GM19351 (cell line): ENCODE measurements at regions not wholly inside any gene's neighbourhood (a gene's known extent, or its start where the extent isn't known, plus 50 kb on each side); places are given as distances from the start of the nearest gene placed in this dataset.
"Not testable (repeated sequence)": the region's sequence is repeated elsewhere in the genome, so short reads cannot be mapped to it uniquely, and the experiment has no call there.

Source experiments
- ATAC-seq: cut with Tn5 transposase; IDR thresholded peaks from one replicate; pipeline ENCODE4 v1.9.1; 2021; ENCODE audit warnings: mild to moderate bottlenecking, moderate library complexity; ENCODE audit not compliant: unreplicated experiment

DNA sequence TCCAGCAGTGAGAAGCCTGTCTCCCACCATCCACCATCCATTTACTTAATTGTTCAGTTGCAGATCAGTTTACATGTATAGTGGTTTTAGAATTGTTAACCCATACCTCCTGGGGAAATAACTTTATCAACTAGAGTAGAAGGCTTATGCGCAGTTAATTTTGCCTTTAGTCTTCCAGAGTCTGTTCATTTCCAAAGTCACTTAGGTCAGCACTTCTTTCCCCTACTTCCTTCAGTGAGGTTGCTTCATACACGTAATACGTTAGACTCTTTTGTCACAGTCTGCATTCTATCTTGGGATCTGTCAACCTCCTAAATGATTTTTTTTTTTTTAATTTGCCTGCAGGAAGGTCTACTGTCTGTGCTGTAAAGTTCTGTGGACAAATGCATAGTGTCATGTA is 495.6 kb upstream of the ISX start:
- no peak for ATAC-seq

DNA sequence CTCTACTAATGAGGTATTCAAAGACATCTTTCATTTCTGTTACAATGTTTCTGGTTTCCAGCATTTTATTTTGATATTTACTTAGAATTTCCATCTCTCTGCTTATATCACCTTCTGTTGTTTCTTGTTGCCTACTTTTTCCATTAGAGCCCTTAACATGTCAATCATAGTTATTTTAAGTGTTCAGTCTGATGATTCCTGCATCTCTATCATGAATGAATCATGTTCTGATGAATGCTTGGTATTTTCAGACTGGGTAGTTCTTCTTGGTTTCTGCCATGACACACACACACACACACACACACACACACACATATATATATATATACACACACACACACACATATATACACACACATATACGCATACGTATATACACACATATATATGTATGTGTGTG is 486.4 kb upstream of the ISX start:
- no peak for ATAC-seq

DNA sequence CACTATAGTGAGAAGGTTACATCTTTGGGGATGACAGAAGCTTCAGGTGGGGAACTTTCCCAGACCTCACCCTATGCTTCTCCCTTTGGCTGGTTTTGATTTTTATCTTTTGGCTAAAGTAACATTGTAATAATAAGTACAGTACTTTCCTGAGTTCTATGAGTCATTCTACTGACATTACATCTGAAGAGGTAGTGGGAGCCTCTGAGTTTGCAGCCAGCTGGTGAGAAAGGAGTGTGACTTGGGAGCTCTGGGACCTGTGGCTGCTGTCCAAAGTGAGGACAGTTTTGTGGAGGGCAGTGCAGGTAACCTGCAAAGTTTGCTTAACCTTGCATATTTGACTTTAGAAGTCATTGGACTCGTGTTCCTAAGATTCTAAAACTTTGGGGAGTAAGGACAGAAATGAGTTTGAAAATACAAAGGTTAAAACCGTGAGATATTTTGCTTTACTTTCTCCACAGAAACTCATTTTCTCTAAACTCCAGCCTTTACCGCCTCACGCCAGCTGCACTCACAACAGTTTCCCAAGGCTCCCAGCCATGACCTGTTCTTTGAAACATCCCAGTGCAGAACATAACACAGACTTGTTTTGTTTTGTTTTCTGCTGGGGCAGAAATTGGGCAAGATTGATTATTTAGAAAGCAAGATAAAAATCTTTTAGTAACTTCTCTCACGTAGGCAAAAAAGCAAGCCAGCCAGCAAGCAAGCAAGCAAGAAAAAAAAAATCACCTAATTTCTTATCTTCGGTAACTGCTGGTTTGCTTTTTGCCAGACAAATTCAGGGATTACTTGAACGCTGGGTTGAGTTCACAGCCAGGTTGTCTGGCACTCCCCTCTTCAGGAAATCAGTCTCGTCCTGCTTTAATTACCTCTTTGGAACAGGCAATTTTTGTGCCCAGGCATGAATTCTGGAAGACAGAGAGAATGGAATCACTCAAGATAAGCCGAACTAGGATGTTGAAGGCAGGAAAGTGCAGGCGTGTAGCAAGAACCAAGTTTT is 478.3 kb upstream of the ISX start:
- ATAC-seq: no peak

DNA sequence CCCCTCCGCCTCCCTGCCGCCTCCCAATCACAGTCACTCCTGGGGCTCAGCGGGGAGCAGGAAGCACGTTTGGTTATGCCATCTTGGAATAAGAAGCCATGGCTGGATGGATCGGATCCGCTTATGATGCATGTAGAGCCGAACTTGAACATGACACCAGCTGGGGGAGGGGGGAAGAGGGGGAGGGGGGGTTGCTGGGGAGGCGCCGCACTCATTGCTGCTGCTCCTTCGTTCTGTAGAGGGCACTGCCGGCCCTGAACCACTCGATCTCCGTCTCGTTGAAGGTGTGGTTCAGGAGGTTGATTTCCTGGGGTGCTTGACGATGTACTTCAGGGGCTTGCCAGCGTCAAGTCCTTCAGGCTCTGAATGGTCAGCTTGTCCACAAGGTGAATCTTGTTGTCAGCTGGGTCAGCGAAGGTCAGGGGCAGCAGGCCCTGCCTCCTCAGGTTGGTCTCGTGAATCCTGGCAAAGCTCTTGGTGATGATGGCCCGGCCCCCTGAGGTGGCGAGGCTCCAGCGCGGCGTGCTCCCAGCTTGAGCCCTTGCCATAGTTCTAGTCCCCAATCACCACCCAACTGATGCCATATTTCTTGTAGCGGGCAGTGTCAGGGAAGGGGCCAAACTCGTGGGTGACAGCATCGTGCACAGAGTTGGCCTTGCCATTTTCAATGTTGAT is 476.9 kb upstream of the ISX start:
- no peak for ATAC-seq

DNA sequence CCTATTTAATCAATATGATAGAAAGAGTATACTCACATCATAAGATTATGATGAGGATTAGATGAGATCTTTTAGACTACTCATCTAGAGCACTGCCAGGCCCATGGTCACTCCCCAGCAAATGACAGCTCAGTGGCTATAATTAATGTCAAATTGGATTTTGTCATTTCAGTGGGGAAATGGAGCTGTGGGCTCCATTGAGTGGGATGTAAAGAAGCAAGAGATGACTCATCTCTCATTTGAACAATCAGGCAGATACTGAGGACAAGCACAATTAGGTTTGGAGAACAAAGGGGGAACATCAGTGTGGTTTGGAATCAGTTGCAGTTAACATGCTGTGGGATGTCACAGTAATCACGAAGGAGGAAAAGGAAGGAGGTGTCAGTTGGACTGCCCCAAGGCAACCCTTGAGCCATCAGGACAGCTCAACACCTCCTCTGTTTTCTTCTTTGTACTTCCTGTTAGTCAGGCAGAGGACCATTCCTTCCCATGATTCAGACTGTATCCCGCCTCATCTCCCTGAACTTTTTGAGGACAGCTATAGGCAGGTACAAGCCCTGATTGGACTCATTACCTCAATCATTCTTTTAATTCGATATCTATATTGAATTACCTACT is 473.7 kb upstream of the ISX start:
- ATAC-seq: no peak

DNA sequence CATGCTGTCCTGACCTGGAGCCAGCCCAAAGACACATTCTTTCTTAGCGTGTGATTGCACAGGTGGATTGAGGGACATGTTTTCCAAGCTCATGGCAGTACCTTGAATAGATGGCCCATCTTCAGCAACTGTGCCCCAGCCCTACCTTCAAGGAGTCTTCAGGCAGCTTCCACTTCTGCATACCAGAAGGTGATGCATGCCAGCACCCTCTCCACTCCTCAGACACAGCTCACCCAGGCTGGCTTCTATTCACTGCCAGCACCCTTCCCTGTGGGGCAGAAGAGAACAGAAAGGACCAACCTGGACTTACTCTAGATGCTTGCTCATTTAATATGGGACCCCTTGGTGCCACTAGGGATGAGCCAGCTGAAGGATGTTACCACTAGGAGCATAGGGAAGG is 466.4 kb upstream of the ISX start:
- no peak for ATAC-seq

DNA sequence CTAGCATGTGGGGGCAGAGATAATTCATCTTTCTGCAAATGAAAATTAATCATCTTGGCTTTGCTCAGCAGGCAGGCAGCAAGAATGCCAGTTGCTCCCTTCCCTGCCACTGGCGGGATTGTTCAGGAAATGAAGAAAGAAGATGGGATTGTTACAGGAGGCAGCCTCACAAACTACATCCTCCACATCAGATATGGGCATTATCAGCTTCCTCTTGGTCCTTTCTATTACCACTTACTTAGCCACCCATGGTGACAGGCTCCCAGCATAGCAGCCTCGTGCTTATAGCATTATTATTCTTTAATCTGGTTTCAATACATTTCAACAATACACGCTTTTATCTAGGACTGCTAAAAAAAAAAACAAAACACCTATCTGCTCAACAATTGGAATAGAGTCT is 461.6 kb upstream of the ISX start:
- ATAC-seq: no peak

DNA sequence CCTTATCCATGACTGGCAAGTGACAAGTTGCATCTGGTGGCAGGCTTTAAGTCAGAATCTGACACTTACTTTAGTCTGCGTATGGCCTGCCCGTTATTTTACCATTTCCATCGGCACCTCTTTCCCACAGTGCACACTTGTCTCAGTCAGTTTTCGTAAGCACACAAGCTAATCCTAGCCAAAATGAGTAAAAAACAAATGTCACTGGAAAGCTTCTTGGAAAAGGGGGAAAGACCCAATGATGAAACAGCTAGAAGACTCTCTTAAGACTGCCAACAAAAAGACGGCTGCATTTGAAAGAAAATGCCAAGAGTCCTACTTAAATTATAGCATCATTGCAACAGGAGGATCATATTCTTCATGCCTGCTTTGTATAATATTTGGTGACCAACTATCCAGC is 457.9 kb upstream of the ISX start:
- ATAC-seq: no peak

DNA sequence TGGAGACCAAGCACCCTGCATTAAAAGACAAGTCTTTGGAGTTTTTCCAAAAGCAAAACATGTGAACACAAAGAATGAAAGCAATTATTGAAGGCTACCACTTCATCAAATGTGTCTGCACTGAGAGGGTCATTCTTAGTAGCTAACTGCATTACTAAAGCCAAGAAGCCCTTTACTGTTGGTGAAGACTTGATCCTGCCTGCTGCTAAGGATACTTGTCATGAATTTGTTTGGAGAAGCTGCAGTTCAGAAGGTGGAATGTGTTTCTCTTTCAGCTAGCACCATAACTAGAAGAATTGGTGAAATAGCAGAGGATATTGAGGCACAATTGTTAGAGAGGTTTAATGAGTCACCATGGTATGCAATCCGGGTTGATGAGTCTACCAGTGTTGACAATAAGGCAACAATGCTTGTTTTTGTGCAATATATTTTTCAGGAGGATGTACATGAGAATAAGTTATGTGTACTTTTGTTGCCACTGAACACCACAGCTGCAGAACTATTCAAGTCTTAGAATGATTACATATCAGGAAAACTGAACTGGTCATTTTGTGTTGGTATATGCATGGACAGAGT is 457.3 kb upstream of the ISX start:
- no peak for ATAC-seq

DNA sequence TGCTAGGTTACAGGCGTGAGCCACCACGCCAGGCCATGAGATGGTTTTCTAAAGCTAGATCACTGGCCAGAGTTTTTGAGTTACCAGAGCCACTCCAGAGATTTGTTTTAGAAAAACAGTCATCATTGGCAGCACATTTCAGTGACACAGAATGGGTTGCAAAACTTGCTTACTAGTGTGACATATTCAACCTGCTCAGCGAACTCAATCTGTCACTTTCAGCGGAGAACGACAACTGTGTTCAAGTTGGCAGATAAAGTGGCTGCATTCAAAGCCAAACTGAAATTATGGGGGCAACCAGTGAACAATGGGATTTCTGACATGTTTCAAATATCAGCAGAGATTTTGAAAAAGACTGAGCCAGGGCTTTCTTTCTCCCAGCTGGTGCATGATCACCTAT is 456.3 kb upstream of the ISX start:
- ATAC-seq: no peak

DNA sequence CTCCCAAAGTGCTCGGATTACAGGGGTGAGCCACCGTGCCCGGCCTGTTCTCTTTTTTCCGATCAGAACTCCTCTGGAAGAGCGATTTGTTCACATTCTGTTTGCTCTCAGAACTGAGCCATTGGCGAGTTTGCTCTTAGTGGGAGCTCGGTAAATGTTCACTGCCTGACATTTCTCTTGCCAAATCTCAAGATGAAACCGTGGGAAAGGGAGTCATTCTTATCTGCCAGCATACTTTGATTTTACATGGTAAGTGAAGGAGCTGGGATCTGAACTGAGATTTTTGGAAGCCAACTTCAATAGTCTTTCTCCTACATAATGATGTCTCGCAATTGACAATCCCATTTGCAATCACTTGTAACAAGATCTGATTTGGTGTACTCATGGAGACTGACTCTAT is 445.8 kb upstream of the ISX start:
- ATAC-seq: no peak

DNA sequence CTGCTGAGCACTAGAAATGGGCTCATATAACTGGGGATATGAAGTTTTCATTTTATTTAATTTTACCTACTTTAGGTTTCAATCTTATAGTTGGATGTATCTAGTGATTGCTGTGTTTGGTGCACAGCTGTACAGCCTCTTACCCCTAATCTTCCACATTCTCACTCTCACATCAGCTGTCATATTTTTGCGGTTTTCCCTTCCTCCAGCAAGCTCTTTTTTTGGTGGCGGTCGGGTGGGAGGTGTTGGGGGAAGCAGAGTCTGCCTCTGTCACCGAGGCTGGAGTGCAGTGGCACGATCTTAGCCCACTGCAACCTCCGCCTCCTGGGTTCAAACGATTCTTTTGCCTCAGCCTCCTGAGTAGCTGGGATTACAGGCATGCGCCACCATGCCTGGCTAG is 445.1 kb upstream of the ISX start:
- no peak for ATAC-seq

DNA sequence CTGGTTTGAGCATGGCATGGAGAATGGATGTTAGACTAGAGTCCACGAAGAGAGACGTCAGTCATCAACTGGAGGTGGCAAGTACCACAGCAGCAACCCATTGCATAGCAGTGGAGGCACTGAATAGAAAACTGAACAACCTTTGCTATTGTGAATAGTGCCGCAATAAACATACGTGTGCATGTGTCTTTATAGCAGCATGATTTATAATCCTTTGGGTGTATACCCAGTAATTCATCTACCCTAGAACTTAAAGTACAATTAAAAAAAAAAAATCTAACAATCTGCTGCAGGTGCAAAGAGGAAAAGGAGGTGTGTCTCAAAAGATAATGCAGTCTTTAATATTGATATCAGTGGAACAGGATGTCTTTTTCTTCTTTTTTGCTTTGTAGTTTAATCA is 443.4 kb upstream of the ISX start:
- no peak for ATAC-seq

DNA sequence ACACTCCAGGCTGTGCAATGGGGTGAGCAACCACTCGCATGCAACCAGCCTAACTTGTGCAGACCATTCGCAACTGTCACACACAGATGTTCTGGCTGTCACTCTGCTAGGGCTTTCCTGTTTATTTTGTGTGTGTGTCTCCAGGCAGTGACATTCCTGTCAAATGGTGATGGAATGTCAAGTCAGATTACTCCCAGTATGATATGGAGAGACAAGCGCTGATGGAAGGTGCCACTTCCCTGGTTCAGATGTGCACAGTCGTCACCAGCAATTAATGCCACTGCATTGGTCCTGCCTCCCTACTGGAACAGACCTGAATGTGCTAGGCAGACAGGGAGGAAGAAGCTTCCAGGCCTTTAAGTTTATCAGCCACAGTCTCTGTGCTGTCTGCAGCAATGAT is 442.4 kb upstream of the ISX start:
- ATAC-seq: no peak

DNA sequence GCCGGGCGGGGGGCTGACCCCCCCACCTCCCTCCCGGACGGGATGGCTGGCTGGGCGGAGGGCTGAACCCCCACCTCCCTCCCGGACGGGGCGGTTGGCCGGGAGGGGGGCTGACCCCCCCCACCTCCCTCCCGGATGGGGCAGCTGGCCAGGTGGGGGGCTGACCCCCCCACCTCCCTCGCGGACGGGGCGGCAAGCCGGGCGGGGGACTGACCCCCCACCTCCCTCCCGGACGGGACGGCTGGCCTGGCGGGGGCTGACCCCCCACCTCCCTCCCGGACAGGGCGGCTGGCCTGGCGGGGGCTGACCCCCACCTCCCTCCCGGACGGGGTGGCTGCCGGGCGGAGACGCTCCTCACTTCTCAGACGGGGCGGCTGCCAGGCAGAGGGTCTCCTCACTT is 440.1 kb upstream of the ISX start:
- ATAC-seq: not testable (repeated sequence)

DNA sequence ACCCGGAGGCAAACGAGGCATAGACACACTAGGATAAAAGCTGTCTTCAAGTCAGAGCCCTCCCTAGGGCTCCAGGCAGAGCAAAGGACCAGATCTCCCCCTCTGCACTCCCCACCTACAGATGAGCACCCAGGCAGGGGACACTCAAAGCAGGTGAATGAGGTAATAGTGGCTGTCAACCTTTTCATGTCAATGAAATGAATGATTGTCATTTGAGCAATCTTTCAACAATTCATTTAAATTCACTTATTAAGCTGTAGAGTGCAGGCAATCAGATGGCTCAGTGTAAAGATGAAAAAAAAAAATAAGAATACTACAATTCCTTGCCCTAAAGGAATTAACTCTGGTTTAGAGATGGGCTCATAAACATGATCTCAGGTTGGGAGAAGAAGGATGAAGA is 427.8 kb upstream of the ISX start:
- no peak for ATAC-seq

DNA sequence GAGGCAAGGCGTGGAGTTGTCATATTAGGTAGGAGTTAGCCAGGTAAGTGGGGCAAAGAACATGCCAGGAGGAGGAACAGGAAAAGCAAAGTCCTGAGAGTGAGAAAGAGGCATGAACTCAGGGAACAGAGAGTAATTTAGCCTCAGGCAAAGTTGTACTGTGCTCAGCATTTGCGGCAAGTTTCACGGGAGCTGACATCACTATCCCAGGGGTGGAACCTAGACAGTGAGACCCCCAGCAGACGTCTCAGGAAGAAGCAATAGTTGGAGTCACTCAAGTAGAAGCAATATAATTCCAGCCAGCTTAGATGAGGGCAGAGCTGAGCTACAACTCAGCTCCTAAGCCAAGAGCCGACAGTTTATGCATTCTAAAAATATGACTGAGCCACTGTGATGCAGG is 426.0 kb upstream of the ISX start:
- ATAC-seq: no peak

DNA sequence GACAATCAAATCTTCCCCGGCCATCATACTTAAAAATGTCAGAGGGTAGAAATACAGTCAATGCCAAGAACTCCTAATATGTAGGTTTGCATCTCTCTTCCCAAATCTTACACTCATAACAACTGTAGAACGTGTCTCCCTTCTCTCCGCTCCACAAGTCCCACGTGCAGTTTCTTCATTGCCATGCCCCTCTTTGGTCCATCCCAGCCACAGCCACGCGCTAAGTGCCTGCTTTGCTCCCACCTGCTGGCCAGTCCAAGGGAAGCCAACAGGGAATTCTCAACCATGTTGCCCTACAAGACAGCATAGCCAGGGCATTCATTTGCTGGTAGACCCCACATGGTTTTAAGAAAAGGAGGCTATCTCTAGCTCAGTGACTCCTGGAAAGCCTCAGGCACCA is 420.6 kb upstream of the ISX start:
- ATAC-seq: no peak

DNA sequence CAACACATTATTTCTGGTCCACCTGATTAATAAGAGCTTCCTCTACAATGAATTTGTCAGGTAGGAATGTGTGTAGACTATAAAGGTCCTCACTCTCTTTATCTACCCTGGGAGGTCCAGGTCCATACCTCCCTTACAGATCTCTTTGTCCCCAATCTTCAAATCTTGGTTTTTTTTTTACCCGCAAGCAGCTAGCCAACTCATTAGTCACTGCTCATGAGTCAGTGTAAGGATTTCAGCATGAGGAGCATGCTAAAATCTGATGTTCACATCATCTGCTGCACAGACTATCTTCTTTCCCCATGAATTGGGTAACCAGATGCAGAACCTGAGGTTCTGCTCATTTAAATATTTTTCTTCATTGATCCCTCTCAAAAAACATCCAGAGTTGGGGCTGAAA is 397.0 kb upstream of the ISX start:
- ATAC-seq: no peak

DNA sequence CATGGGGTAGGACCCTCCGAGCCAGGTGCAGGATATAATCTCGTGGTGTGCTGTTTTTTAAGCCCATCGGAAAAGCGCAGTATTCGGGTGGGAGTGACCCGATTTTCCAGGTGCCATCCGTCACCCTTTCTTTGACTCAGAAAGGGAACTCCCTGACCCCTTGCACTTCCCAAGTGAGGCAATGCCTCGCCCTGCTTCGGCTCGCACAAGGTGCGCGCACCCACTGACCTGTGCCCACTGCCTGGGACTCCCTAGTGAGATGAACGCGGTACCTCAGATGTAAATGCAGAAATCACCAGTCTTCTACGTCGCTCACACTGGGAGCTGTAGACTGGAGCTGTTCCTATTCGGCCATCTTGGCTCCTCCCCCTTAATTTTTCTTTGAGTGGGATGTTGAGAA is 382.9 kb upstream of the ISX start:
- not testable (repeated sequence) for ATAC-seq

DNA sequence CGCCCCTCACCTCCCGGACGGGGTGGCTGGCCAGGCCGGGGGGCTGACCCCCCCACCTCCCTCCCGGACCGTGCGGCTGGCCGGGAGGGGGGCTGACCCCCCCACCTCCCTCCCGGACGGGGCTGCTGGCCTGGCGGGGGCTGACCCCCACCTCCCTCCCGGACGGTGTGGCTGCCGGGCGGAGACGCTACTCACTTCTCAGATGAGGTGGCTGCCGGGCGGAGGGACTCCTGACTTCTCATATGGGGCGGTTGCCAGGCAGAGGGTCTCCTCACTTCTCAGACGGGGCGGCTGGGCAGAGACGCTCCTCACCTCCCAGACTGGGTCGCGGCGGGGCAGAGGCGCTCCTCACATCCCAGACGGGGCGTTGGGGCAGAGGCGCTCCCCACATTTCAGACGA is 381.7 kb upstream of the ISX start:
- ATAC-seq: not testable (repeated sequence)

DNA sequence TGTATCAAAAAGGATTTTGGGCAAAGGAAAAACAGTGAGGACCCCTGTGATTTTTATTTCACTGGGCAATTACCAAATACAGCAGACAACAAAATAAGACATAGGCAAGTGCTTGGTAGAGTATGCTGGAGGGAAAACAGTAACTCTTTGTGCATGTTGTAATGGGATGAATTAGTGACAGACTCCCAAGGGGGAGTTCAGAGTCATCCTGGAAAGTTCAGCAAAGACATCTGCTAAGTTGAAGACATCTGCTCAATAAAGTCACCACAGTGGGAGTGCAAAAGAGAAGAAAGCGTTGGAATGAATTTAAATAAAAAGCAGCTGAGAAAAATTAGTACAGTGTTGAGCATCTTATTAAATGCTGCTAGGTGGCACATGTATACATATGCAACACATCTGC is 378.8 kb upstream of the ISX start:
- ATAC-seq: no peak
